ENCODE measurements at regions not wholly inside any gene's neighbourhood (a gene's known extent, or its start where the extent isn't known, plus 50 kb on each side); places are given as distances from the start of the nearest gene placed in this dataset.

GRCh38 chr13:53240401-53241025, 211.9 kb downstream of the OLFM4 start:
- no peak for TF ChIP-seq ATF3 (IDR thresholded peaks at IDR 0.05; ENCODE audit: insufficient read depth, low read depth, low read length)
- no peak for TF ChIP-seq CTCF (IDR thresholded peaks at IDR 0.05; ENCODE audit: control extremely low read depth in 1 of 3, insufficient read depth in 1 of 3, low read depth in 1 of 3, low read length in 3 of 3)
- TF ChIP-seq TCF12 (IDR thresholded peaks at IDR 0.05; ENCODE audit: low read depth, low read length) = no peak
- no peak for TF ChIP-seq POLR2AphosphoS5 (IDR thresholded peaks at IDR 0.05; ENCODE audit: low read depth, low read length)
- TF ChIP-seq TAF1 (IDR thresholded peaks at IDR 0.05; ENCODE audit: low read depth, low read length) = no peak
- no peak for TF ChIP-seq POLR2A (IDR thresholded peaks at IDR 0.05; ENCODE audit: control extremely low read depth in 1 of 2, low read depth in 2 of 2, low read length in 2 of 2)
- no peak for TF ChIP-seq NANOG (IDR thresholded peaks at IDR 0.05; ENCODE audit: insufficient read depth, low read depth, low read length, poor library complexity, severe bottlenecking)
- TF ChIP-seq RNF2 (IDR thresholded peaks at IDR 0.05; ENCODE audit: borderline replicate concordance, low read depth, low read length, missing control alignments, poor library complexity, severe bottlenecking) = no peak
- no peak for TF ChIP-seq KDM1A (IDR thresholded peaks at IDR 0.05; ENCODE audit: borderline replicate concordance, low read length)
- no peak for TF ChIP-seq EGR1 (IDR thresholded peaks at IDR 0.05; ENCODE audit: borderline replicate concordance, low read depth, low read length)
